SU-DHL-6 (cell line): ENCODE measurements at regions not wholly inside any gene's neighbourhood (a gene's known extent, or its start where the extent isn't known, plus 50 kb on each side); places are given as distances from the start of the nearest gene placed in this dataset.

ENCODE experiments used
- EZH2phosphoT487 ChIP-seq: fragments of 200-600 bp; sonication (generic), shearing (Covaris generic); conservative IDR thresholded peaks from 2 replicates; pipeline ENCODE4 v1.6.1; 2018; ENCODE audit warnings: mild to moderate bottlenecking, antibody characterized with exemption, low read length, moderate library complexity, mixed read lengths
- TF ChIP-seq, protein P1 (sequence below): fragments of 200-600 bp; sonication (generic); IDR thresholded peaks from one replicate; pipeline ENCODE4 v1.5.1; 2017; ENCODE audit warnings: antibody characterized with exemption, mild to moderate bottlenecking, low read length, moderate library complexity; ENCODE audit not compliant: insufficient read depth, poor library complexity, severe bottlenecking

DNA sequence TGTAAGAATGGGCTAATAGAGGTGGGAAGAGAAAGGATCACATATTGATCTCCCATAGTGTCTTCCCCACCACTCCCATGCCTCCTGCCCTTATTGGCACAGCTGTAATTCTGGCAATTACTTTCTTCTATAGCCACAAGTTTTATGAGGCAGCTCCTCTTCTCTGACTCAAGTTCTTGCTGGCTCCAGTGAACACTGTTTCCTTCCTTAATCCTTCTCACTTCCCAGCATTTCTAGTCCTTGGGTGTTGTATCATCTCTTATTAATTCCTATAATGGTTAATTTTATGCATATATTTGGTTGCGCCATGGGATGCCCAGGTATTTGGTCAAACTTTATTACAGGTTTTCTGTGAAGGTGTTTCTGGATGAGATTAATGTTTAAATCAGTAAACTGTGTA is 103.3 kb downstream of the MRPL39 start:
- TF ChIP-seq, protein P1, sequence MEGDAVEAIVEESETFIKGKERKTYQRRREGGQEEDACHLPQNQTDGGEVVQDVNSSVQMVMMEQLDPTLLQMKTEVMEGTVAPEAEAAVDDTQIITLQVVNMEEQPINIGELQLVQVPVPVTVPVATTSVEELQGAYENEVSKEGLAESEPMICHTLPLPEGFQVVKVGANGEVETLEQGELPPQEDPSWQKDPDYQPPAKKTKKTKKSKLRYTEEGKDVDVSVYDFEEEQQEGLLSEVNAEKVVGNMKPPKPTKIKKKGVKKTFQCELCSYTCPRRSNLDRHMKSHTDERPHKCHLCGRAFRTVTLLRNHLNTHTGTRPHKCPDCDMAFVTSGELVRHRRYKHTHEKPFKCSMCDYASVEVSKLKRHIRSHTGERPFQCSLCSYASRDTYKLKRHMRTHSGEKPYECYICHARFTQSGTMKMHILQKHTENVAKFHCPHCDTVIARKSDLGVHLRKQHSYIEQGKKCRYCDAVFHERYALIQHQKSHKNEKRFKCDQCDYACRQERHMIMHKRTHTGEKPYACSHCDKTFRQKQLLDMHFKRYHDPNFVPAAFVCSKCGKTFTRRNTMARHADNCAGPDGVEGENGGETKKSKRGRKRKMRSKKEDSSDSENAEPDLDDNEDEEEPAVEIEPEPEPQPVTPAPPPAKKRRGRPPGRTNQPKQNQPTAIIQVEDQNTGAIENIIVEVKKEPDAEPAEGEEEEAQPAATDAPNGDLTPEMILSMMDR, result no peak
- no peak for TF ChIP-seq EZH2phosphoT487
